ENCODE measurements at regions not wholly inside any gene's neighbourhood (a gene's known extent, or its start where the extent isn't known, plus 50 kb on each side); places are given as distances from the start of the nearest gene placed in this dataset.

- TF ChIP-seq CTCF (optimal IDR thresholded peaks at IDR 0.05 in 1 of 3, IDR thresholded peaks at IDR 0.05 in 1 of 3, conservative IDR thresholded peaks at IDR 0.05 in 1 of 3; ENCODE audit: extremely low read depth in 1 of 3, insufficient read depth in 2 of 3, low read length in 3 of 3): no peak
- TF ChIP-seq EZH2 (IDR thresholded peaks at IDR 0.05; ENCODE audit: low read length): no peak
- Histone ChIP-seq H3K27me3 (ENCODE audit: control insufficient read depth, extremely low read depth, insufficient read depth, low read length) (no peaks in the 10 kb centered on the region), H3K9me1 (ENCODE audit: control insufficient read depth, extremely low read depth, insufficient read depth, low read length) (no peaks in the 10 kb centered on the region), H3K79me2 (ENCODE audit: control insufficient read depth, insufficient read depth, low read length) (no peaks in the 10 kb centered on the region), H3K4me2 (ENCODE audit: control insufficient read depth, extremely low read depth, insufficient read depth, low read depth, low read length) (no peak overlapping the region), H3K9ac (ENCODE audit: control insufficient read depth, extremely low read depth, insufficient read depth, low read length) (no peak overlapping the region), H3K4me1 (ENCODE audit: control insufficient read depth, extremely low read depth, insufficient read depth, low read length) (no peaks in the 10 kb centered on the region), H4K20me1 (ENCODE audit: control insufficient read depth, extremely low read depth, insufficient read depth, low read length) (no peaks in the 10 kb centered on the region), H3K9me3 (ENCODE audit: control insufficient read depth, low read depth, low read length) (no peaks in the 10 kb centered on the region), H3K36me3 (ENCODE audit: control insufficient read depth in 2 of 2, extremely low read depth in 1 of 2, insufficient read depth in 2 of 2, low read length in 2 of 2) (no peaks in the 10 kb centered on the region), H3K4me3 (ENCODE audit: control insufficient read depth in 2 of 3, extremely low read depth in 1 of 3, insufficient read depth in 2 of 3, low read depth in 1 of 3, low read length in 3 of 3) (no peak overlapping the region), H3K27ac (ENCODE audit: control insufficient read depth, insufficient read depth, low read length) (no peak overlapping the region), H2AFZ (ENCODE audit: control insufficient read depth, low read length) (no peak overlapping the region)
- dilution Hi-C loops (cut with MboI; ENCODE audit: extremely low pct_ligation_motif_present, low sequenced_read_pairs): no loop called here
- FAIRE-seq: no peak
- DNase-seq (ENCODE audit: low read depth, low spot score): no peak
These were observed 494.1 kb downstream of the TLE1 start for GRCh38 chr9:81195206-81195605.

- dilution Hi-C loops (cut with MboI; ENCODE audit: extremely low pct_ligation_motif_present, low sequenced_read_pairs): no loop called here
- H3K4me1 ChIP-seq (ENCODE audit: control insufficient read depth, extremely low read depth, insufficient read depth, low read length): no peaks in the 10 kb centered on the region
- TF ChIP-seq CTCF (optimal IDR thresholded peaks at IDR 0.05 in 1 of 3, IDR thresholded peaks at IDR 0.05 in 1 of 3, conservative IDR thresholded peaks at IDR 0.05 in 1 of 3; ENCODE audit: extremely low read depth in 1 of 3, insufficient read depth in 2 of 3, low read length in 3 of 3) (no peak), EZH2 (IDR thresholded peaks at IDR 0.05; ENCODE audit: low read length) (no peak)
- H3K9ac ChIP-seq (ENCODE audit: control insufficient read depth, extremely low read depth, insufficient read depth, low read length): no peak overlapping the region
- H3K36me3 ChIP-seq (ENCODE audit: control insufficient read depth in 2 of 2, extremely low read depth in 1 of 2, insufficient read depth in 2 of 2, low read length in 2 of 2): no peaks in the 10 kb centered on the region
- DNase-seq (ENCODE audit: low read depth, low spot score) (no peak), FAIRE-seq (no peak)
- no peak overlapping the region for H3K4me2 ChIP-seq (ENCODE audit: control insufficient read depth, extremely low read depth, insufficient read depth, low read depth, low read length)
- no peak overlapping the region for H2AFZ ChIP-seq (ENCODE audit: control insufficient read depth, low read length)
- H3K27me3 ChIP-seq (ENCODE audit: control insufficient read depth, extremely low read depth, insufficient read depth, low read length): no peaks in the 10 kb centered on the region
- H3K4me3 ChIP-seq (ENCODE audit: control insufficient read depth in 2 of 3, extremely low read depth in 1 of 3, insufficient read depth in 2 of 3, low read depth in 1 of 3, low read length in 3 of 3): no peak overlapping the region
- H3K9me3 ChIP-seq (ENCODE audit: control insufficient read depth, low read depth, low read length): no peaks in the 10 kb centered on the region
- H3K9me1 ChIP-seq (ENCODE audit: control insufficient read depth, extremely low read depth, insufficient read depth, low read length): no peaks in the 10 kb centered on the region
- no peaks in the 10 kb centered on the region for H3K79me2 ChIP-seq (ENCODE audit: control insufficient read depth, insufficient read depth, low read length)
- H3K27ac ChIP-seq (ENCODE audit: control insufficient read depth, insufficient read depth, low read length): no peak overlapping the region
- no peaks in the 10 kb centered on the region for H4K20me1 ChIP-seq (ENCODE audit: control insufficient read depth, extremely low read depth, insufficient read depth, low read length)
These were observed 495.7 kb downstream of the TLE1 start for GRCh38 chr9:81193362-81194339.
